ENCODE measurements at regions not wholly inside any gene's neighbourhood (a gene's known extent, or its start where the extent isn't known, plus 50 kb on each side); places are given as distances from the start of the nearest gene placed in this dataset.

DNA sequence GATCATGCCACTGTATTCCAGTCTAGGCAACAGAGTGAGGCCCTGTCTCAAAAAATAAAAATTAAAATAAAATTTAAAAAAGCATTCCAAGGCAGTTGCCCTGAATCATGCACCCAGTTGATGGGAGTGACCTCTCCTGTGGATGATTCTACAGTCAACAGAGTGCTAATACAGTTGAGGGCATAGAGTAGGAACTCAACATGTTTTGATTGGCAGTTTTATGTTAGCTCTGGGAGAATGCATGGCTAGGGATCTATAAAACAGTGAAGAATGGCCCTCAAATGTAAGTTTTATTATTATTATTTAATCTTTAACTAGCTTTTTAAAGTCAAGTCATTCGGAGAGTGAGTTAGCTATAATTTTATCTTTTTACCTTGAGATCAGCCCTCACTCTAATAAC lies 228.5 kb upstream of the ITGA4 start:
- BruUV-seq (replicated peaks), result no TSS peak
- Histone ChIP-seq H2AFZ (ENCODE audit: low read depth, low read length, poor library complexity, severe bottlenecking) (no peak overlapping the region), H3K4me3 (replicated peaks in 1 of 2; ENCODE audit: low read depth in 1 of 2, low read length in 2 of 2) (no peak overlapping the region), H3K4me2 (ENCODE audit: low read length) (no peak overlapping the region), H3K36me3 (ENCODE audit: control insufficient read depth in 1 of 2, insufficient read depth in 2 of 2, low read length in 2 of 2) (no peaks in the 10 kb centered on the region), H3K9me2 (ENCODE audit: insufficient read depth) (no peaks in the 10 kb centered on the region), H3K9me3 (ENCODE audit: control insufficient read depth in 1 of 2, insufficient read depth in 1 of 2, low read depth in 1 of 2, low read length in 2 of 2) (no peaks in the 10 kb centered on the region), H3K27ac (ENCODE audit: low read depth, low read length) (no peak overlapping the region), H4K20me1 (ENCODE audit: insufficient read depth) (no peaks in the 10 kb centered on the region), H3K79me2 (ENCODE audit: insufficient read depth, low read length) (no peaks in the 10 kb centered on the region), H3K27me3 (ENCODE audit: insufficient read depth, low read length) (no peaks in the 10 kb centered on the region), H3K9ac (ENCODE audit: low read length) (no peak overlapping the region), H3K4me1 (ENCODE audit: control insufficient read depth in 1 of 2, insufficient read depth in 2 of 2, low read length in 2 of 2) (no peaks in the 10 kb centered on the region)
- intact Hi-C loops (cut with micrococcal nuclease), result no loop called here
- ChIA-PET CTCF (no interaction called here), POLR2A (no interaction called here), RAD21 (ENCODE audit: low non-redundant PET in 1 of 2, low total read pairs in 2 of 2, uncharacterized antibody in 2 of 2, unreplicated experiment in 2 of 2) (no interaction called here)
- ATAC-seq (no peak), DNase-seq (ENCODE audit: low read depth, low spot score) (no peak)
- no peak for TF ChIP-seq SRF (IDR thresholded peaks at IDR 0.05; ENCODE audit: low read depth)
- TF ChIP-seq, protein P1, sequence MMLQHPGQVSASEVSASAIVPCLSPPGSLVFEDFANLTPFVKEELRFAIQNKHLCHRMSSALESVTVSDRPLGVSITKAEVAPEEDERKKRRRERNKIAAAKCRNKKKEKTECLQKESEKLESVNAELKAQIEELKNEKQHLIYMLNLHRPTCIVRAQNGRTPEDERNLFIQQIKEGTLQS (IDR thresholded peaks at IDR 0.05), result no peak
- no peak for TF ChIP-seq YY1 (IDR thresholded peaks at IDR 0.05; ENCODE audit: extremely low read depth, insufficient replicate concordance, low read depth, low read length)
- TF ChIP-seq ELF1 (IDR thresholded peaks at IDR 0.05; ENCODE audit: borderline replicate concordance, low read depth), result no peak
- TF ChIP-seq, protein P2, sequence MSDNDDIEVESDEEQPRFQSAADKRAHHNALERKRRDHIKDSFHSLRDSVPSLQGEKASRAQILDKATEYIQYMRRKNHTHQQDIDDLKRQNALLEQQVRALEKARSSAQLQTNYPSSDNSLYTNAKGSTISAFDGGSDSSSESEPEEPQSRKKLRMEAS (IDR thresholded peaks at IDR 0.05), result no peak
- TF ChIP-seq, protein P3, sequence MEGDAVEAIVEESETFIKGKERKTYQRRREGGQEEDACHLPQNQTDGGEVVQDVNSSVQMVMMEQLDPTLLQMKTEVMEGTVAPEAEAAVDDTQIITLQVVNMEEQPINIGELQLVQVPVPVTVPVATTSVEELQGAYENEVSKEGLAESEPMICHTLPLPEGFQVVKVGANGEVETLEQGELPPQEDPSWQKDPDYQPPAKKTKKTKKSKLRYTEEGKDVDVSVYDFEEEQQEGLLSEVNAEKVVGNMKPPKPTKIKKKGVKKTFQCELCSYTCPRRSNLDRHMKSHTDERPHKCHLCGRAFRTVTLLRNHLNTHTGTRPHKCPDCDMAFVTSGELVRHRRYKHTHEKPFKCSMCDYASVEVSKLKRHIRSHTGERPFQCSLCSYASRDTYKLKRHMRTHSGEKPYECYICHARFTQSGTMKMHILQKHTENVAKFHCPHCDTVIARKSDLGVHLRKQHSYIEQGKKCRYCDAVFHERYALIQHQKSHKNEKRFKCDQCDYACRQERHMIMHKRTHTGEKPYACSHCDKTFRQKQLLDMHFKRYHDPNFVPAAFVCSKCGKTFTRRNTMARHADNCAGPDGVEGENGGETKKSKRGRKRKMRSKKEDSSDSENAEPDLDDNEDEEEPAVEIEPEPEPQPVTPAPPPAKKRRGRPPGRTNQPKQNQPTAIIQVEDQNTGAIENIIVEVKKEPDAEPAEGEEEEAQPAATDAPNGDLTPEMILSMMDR (IDR thresholded peaks at IDR 0.05 in 2 of 3, conservative IDR thresholded peaks at IDR 0.05 in 1 of 3; ENCODE audit: borderline replicate concordance in 1 of 3, insufficient read depth in 1 of 3, low read depth in 2 of 3, low read length in 2 of 3), result no peak
- TF ChIP-seq EZH2phosphoT487 (IDR thresholded peaks at IDR 0.05; ENCODE audit: borderline replicate concordance), result no peak
- TF ChIP-seq, protein P4, sequence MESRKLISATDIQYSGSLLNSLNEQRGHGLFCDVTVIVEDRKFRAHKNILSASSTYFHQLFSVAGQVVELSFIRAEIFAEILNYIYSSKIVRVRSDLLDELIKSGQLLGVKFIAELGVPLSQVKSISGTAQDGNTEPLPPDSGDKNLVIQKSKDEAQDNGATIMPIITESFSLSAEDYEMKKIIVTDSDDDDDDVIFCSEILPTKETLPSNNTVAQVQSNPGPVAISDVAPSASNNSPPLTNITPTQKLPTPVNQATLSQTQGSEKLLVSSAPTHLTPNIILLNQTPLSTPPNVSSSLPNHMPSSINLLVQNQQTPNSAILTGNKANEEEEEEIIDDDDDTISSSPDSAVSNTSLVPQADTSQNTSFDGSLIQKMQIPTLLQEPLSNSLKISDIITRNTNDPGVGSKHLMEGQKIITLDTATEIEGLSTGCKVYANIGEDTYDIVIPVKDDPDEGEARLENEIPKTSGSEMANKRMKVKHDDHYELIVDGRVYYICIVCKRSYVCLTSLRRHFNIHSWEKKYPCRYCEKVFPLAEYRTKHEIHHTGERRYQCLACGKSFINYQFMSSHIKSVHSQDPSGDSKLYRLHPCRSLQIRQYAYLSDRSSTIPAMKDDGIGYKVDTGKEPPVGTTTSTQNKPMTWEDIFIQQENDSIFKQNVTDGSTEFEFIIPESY (IDR thresholded peaks at IDR 0.05; ENCODE audit: extremely low read depth, insufficient replicate concordance, low read length), result no peak
- TF ChIP-seq ZFX (IDR thresholded peaks at IDR 0.05), result no peak
- no peak for TF ChIP-seq JUND (IDR thresholded peaks at IDR 0.05)
- TF ChIP-seq SIN3A (IDR thresholded peaks at IDR 0.05; ENCODE audit: low read depth), result no peak
- TF ChIP-seq CEBPB (IDR thresholded peaks at IDR 0.05; ENCODE audit: low read depth), result no peak
- TF ChIP-seq CBX3 (IDR thresholded peaks at IDR 0.05; ENCODE audit: low read depth), result no peak
- TF ChIP-seq POLR2A (IDR thresholded peaks at IDR 0.05; ENCODE audit: borderline replicate concordance, extremely low read depth, insufficient read depth, insufficient read length), result no peak
- TF ChIP-seq, protein P5, sequence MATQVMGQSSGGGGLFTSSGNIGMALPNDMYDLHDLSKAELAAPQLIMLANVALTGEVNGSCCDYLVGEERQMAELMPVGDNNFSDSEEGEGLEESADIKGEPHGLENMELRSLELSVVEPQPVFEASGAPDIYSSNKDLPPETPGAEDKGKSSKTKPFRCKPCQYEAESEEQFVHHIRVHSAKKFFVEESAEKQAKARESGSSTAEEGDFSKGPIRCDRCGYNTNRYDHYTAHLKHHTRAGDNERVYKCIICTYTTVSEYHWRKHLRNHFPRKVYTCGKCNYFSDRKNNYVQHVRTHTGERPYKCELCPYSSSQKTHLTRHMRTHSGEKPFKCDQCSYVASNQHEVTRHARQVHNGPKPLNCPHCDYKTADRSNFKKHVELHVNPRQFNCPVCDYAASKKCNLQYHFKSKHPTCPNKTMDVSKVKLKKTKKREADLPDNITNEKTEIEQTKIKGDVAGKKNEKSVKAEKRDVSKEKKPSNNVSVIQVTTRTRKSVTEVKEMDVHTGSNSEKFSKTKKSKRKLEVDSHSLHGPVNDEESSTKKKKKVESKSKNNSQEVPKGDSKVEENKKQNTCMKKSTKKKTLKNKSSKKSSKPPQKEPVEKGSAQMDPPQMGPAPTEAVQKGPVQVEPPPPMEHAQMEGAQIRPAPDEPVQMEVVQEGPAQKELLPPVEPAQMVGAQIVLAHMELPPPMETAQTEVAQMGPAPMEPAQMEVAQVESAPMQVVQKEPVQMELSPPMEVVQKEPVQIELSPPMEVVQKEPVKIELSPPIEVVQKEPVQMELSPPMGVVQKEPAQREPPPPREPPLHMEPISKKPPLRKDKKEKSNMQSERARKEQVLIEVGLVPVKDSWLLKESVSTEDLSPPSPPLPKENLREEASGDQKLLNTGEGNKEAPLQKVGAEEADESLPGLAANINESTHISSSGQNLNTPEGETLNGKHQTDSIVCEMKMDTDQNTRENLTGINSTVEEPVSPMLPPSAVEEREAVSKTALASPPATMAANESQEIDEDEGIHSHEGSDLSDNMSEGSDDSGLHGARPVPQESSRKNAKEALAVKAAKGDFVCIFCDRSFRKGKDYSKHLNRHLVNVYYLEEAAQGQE (IDR thresholded peaks at IDR 0.05; ENCODE audit: low read depth), result no peak
- no peak for TF ChIP-seq RAD21 (IDR thresholded peaks at IDR 0.05; ENCODE audit: low read depth)
- TF ChIP-seq TCF7L2 (IDR thresholded peaks at IDR 0.05; ENCODE audit: borderline replicate concordance, extremely low read depth, insufficient read depth, insufficient read length), result no peak
- TF ChIP-seq ZNF274 (IDR thresholded peaks at IDR 0.05; ENCODE audit: low read depth, low read length), result no peak
- TF ChIP-seq POLR2AphosphoS5 (IDR thresholded peaks at IDR 0.05; ENCODE audit: low read depth, low read length), result no peak

All from HCT116 (cell line).